ENCODE measurements at regions not wholly inside any gene's neighbourhood (a gene's known extent, or its start where the extent isn't known, plus 50 kb on each side); places are given as distances from the start of the nearest gene placed in this dataset.

DNA sequence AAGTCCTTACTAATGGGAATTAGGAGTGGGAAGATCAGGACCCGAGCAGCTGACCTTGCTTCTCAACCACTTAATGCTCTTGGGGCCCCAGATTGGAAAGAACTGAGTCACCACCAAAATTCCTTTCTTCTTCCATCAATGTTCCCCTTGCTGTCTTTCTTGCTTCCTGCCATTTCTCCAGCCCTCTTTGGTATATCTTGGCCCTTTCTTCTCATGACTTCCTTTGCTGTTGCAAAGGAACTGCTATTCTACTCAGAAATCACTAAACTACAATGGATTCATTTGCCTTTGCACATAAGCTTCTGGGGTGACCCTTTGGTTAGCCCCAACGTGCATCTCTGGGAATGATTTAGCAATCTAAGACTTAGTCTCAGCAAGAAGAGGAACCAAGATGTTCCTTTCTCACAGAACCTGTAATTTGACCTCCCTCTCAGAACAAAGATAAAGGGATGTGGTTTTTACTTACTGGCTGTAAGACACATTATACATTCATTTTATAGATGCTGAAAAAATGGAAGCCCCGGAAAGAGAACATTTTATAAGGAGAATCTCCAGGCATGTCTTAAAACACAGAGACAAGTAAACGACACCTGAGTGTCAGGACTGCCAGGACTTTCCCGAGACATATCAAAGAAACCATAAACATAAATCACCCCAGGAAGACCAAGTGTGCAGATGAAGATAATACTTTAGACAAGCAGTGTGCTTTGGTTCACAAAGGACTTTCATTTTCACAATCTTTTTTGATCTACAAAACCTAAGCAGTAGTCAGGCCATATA is 99.0 kb upstream of the TNFAIP3 start:
- Mint-ChIP-seq H3K27me3 (ENCODE audit: insufficient read depth) (no peaks in the 10 kb centered on the region), H3K4me1 (ENCODE audit: low read depth) (peaks cover 26% of the 10 kb centered on the region), H3K27ac (peak overlapping the region; percentile 93), H3K4me3 (peak overlapping the region; percentile 70), H3K9me3 (peaks cover 9% of the 10 kb centered on the region), H3K36me3 (ENCODE audit: low read depth) (peaks cover 2% of the 10 kb centered on the region)
- DNase-seq (ENCODE audit: low spot score): no peak
- intact Hi-C loops (cut with micrococcal nuclease): no loop called here

DNA sequence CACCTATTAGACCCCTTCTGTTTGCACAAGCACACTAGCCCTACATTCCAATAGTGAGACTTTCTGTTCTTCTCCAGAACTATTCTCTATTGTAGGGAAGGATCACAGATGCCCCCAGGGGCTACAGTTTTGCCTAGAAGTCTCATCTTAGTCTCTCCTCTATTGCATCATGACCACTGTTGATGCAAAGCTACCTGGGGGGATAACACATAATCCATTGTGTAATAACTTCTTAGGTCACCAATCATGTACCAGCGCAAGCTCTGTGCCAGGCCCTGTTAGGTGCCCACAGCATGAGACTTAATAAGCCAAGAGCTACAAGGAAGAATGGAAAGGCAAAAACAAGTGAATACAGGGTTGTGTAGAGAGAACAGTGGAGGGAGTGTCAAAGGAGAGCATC is 98.1 kb upstream of the TNFAIP3 start:
- H3K27me3 Mint-ChIP-seq (ENCODE audit: insufficient read depth): no peaks in the 10 kb centered on the region
- intact Hi-C loops (cut with micrococcal nuclease): no loop called here
- H3K27ac Mint-ChIP-seq: no peak overlapping the region
- no peak overlapping the region for H3K4me3 Mint-ChIP-seq
- DNase-seq (ENCODE audit: low spot score): no peak
- peaks cover 2% of the 10 kb centered on the region for H3K36me3 Mint-ChIP-seq (ENCODE audit: low read depth)
- H3K4me1 Mint-ChIP-seq (ENCODE audit: low read depth): peaks cover 26% of the 10 kb centered on the region
- peaks cover 9% of the 10 kb centered on the region for H3K9me3 Mint-ChIP-seq

DNA sequence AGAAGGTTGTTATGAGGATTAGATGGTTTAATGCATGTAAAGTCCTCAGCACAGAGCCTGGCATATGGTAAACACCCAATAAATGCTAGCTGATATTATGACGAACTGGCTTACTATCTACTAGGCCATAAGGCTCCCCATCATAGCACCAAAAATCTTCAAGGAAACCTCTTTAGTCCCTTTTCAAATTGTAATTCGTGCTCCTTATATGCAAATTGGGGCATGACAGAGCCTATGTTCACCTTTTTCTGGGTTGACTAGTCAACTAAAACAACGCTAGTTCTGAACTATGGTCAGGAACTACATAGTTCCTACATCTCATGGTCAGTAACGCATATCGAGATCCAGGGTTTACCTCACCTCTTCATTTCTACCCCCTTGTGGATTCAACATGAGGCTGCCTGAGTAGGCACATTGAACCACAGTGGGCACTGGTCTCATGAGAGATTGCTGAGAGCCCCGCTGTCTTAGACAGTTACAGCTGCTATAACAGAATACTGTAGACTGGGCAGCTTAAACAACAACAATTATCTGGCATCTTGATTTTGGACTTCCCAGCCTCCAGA is 97.2 kb upstream of the TNFAIP3 start:
- Mint-ChIP-seq H3K4me1 (ENCODE audit: low read depth) (peaks cover 26% of the 10 kb centered on the region), H3K36me3 (ENCODE audit: low read depth) (peaks cover 2% of the 10 kb centered on the region), H3K9me3 (peaks cover 5% of the 10 kb centered on the region), H3K27me3 (ENCODE audit: insufficient read depth) (no peaks in the 10 kb centered on the region), H3K4me3 (no peak overlapping the region), H3K27ac (no peak overlapping the region)
- intact Hi-C loops (cut with micrococcal nuclease): no loop called here
- no peak for DNase-seq (ENCODE audit: low spot score)

GRCh38 chr6:137772541-137773250 is 94.4 kb upstream of the TNFAIP3 start:
- H3K9me3 Mint-ChIP-seq: peaks cover 3% of the 10 kb centered on the region
- H3K4me1 Mint-ChIP-seq (ENCODE audit: low read depth): peaks cover 15% of the 10 kb centered on the region
- no peak overlapping the region for H3K4me3 Mint-ChIP-seq
- intact Hi-C loops (cut with micrococcal nuclease): no loop called here
- no peaks in the 10 kb centered on the region for H3K27me3 Mint-ChIP-seq (ENCODE audit: insufficient read depth)
- no peak overlapping the region for H3K27ac Mint-ChIP-seq
- no peak for DNase-seq (ENCODE audit: low spot score)
- peaks cover 2% of the 10 kb centered on the region for H3K36me3 Mint-ChIP-seq (ENCODE audit: low read depth)

DNA sequence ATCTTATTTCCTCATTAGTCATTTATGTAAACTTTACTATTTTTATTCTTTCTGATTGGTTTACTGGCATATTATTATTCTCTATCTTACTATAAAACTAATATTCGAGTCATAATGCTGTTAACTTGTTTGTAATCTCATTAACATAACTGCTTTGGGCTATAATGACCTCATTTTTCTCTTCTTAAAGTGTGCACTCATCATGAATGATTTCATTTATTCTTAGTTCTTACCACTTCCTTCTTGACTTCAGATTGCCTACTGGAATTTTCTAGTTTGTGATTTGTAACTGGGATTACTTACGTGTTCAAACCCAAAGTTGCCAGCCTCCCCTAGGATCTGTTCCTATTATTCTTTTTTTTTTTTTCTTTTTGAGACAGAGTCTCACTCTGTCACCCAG is 91.8 kb upstream of the TNFAIP3 start:
- no peak overlapping the region for H3K27ac Mint-ChIP-seq
- no peaks in the 10 kb centered on the region for H3K9me3 Mint-ChIP-seq
- no peak overlapping the region for H3K4me3 Mint-ChIP-seq
- H3K36me3 Mint-ChIP-seq (ENCODE audit: low read depth): no peaks in the 10 kb centered on the region
- intact Hi-C loops (cut with micrococcal nuclease): no loop called here
- H3K27me3 Mint-ChIP-seq (ENCODE audit: insufficient read depth): no peaks in the 10 kb centered on the region
- no peaks in the 10 kb centered on the region for H3K4me1 Mint-ChIP-seq (ENCODE audit: low read depth)
- no peak for DNase-seq (ENCODE audit: low spot score)

GRCh38 chr6:137775720-137776119 is 91.3 kb upstream of the TNFAIP3 start:
- H3K9me3 Mint-ChIP-seq: no peaks in the 10 kb centered on the region
- H3K36me3 Mint-ChIP-seq (ENCODE audit: low read depth): no peaks in the 10 kb centered on the region
- no peak for DNase-seq (ENCODE audit: low spot score)
- no peaks in the 10 kb centered on the region for H3K27me3 Mint-ChIP-seq (ENCODE audit: insufficient read depth)
- no peak overlapping the region for H3K4me3 Mint-ChIP-seq
- no peak overlapping the region for H3K27ac Mint-ChIP-seq
- H3K4me1 Mint-ChIP-seq (ENCODE audit: low read depth): no peaks in the 10 kb centered on the region
- intact Hi-C loops (cut with micrococcal nuclease): no loop called here

GRCh38 chr6:137776256-137776655 is 90.8 kb upstream of the TNFAIP3 start:
- Mint-ChIP-seq H3K4me3 (no peak overlapping the region), H3K4me1 (ENCODE audit: low read depth) (no peaks in the 10 kb centered on the region), H3K27me3 (ENCODE audit: insufficient read depth) (no peaks in the 10 kb centered on the region), H3K9me3 (no peaks in the 10 kb centered on the region), H3K36me3 (ENCODE audit: low read depth) (no peaks in the 10 kb centered on the region), H3K27ac (no peak overlapping the region)
- DNase-seq (ENCODE audit: low spot score): no peak
- intact Hi-C loops (cut with micrococcal nuclease): no loop called here

GRCh38 chr6:137776786-137777686 is 90.0 kb upstream of the TNFAIP3 start:
- Mint-ChIP-seq H3K9me3 (no peaks in the 10 kb centered on the region), H3K27me3 (ENCODE audit: insufficient read depth) (no peaks in the 10 kb centered on the region), H3K4me3 (no peak overlapping the region), H3K4me1 (ENCODE audit: low read depth) (no peaks in the 10 kb centered on the region), H3K36me3 (ENCODE audit: low read depth) (no peaks in the 10 kb centered on the region), H3K27ac (no peak overlapping the region)
- DNase-seq (ENCODE audit: low spot score): no peak
- intact Hi-C loops (cut with micrococcal nuclease): no loop called here

DNA sequence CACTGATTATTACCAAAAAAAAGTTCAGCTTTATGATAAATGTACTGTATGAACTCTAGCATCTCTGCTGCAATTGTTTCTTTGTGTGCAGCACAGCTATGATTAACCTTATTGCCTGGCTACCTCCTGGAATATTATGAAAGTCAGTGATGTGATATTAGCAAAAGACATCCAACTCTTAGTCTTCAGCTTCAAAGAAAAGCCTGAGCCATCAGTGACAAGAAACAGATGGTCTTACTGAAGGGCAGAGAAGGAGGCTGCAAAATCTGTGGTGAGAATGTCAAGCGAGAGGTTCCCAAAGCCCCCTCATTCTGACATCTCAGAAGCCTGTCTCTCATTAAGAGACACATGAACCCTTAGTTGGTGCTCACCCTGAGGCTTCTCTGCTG is 89.4 kb upstream of the TNFAIP3 start:
- H3K4me1 Mint-ChIP-seq (ENCODE audit: low read depth): no peaks in the 10 kb centered on the region

DNA sequence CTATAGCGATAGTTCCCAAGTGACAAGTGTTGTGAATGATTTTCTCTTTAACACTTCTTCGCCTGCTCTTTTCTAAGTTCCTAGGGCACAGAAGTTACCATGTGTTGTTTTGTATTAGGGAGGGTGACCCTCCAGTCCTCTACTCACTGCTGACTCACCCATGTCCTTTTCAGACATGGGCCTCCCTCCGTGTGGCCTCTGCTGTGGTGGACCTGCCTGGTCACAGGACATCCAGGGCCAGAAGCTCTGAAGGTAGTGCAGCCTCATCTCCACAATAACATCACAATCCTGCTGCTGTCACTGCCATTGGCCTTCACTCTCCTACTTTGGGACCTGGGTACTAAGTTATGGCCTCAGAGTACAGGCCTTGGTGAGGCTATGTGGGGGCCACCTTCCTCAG is 87.1 kb upstream of the TNFAIP3 start:
- H3K9me3 Mint-ChIP-seq: no peaks in the 10 kb centered on the region
- intact Hi-C loops (cut with micrococcal nuclease): no loop called here
- H3K27ac Mint-ChIP-seq: no peak overlapping the region
- no peaks in the 10 kb centered on the region for H3K4me1 Mint-ChIP-seq (ENCODE audit: low read depth)
- H3K27me3 Mint-ChIP-seq (ENCODE audit: insufficient read depth): no peaks in the 10 kb centered on the region
- DNase-seq (ENCODE audit: low spot score): no peak
- no peak overlapping the region for H3K4me3 Mint-ChIP-seq
- H3K36me3 Mint-ChIP-seq (ENCODE audit: low read depth): peaks cover 4% of the 10 kb centered on the region

More for the DNA sequence above, 89.4 kb upstream of the TNFAIP3 start:
- no peaks in the 10 kb centered on the region for H3K27me3 Mint-ChIP-seq (ENCODE audit: insufficient read depth)
- H3K4me3 Mint-ChIP-seq: no peak overlapping the region
- H3K27ac Mint-ChIP-seq: no peak overlapping the region
- no peaks in the 10 kb centered on the region for H3K36me3 Mint-ChIP-seq (ENCODE audit: low read depth)
- no peak for DNase-seq (ENCODE audit: low spot score)
- intact Hi-C loops (cut with micrococcal nuclease): no loop called here
- H3K9me3 Mint-ChIP-seq: no peaks in the 10 kb centered on the region

DNA sequence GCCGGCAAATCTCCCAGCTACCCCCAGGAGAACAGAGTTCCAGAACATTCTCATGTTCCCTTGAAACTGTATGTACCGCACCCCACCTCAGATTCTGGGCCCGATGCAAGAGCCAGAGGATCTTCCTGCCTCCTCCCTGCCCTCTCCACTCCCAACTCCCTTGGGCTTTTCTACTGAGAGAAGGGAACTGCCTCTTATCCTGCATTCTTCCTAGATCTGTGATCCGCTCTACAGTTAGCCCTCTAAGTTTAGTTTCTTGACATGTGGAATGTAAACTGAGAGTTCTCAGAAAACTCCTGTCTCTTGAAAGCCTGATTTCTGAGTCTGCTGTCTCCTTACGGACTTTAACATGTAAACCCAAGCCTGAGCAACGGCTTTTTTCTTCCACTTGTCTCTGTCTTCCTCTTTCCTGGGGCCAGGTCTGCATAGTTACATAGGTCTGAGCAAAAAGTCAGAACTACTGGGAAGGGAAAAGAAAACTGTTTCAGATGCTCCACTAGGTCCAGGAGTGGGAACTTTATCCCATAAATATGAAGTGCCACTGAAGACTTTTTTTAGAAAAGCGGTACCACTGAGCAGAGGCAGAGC is 86.5 kb upstream of the TNFAIP3 start:
- H3K9me3 Mint-ChIP-seq: no peaks in the 10 kb centered on the region
- no peak for DNase-seq (ENCODE audit: low spot score)
- intact Hi-C loops (cut with micrococcal nuclease): no loop called here
- H3K27ac Mint-ChIP-seq: no peak overlapping the region
- no peaks in the 10 kb centered on the region for H3K27me3 Mint-ChIP-seq (ENCODE audit: insufficient read depth)
- no peak overlapping the region for H3K4me3 Mint-ChIP-seq
- H3K36me3 Mint-ChIP-seq (ENCODE audit: low read depth): peaks cover 4% of the 10 kb centered on the region
- H3K4me1 Mint-ChIP-seq (ENCODE audit: low read depth): no peaks in the 10 kb centered on the region

DNA sequence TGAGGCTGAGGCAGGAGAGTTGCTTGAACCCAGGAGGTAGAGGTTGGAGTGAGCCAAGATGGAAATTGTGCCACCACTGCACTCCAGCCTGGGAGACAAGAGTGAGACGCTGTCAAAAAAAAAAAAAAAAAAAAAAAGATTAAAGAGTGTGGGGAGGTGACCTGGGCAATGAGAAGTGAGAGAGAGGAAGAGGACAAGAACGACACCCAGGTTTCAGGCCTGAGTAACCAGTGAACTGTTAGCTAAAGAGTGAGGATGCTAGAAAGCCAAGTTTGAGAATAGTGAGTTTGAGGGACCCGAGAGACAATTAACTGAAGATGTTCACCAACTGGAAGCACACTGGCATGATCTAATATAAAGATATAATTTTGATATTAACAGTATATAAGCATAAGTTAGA is 85.4 kb upstream of the TNFAIP3 start:
- H3K4me1 Mint-ChIP-seq (ENCODE audit: low read depth): no peaks in the 10 kb centered on the region

More for the DNA sequence above, 85.4 kb upstream of the TNFAIP3 start:
- Mint-ChIP-seq H3K4me3 (no peak overlapping the region), H3K36me3 (ENCODE audit: low read depth) (peaks cover 4% of the 10 kb centered on the region), H3K27ac (no peak overlapping the region), H3K9me3 (no peaks in the 10 kb centered on the region), H3K27me3 (ENCODE audit: insufficient read depth) (no peaks in the 10 kb centered on the region)
- intact Hi-C loops (cut with micrococcal nuclease): no loop called here
- DNase-seq (ENCODE audit: low spot score): no peak
